ENCODE measurements at regions not wholly inside any gene's neighbourhood (a gene's known extent, or its start where the extent isn't known, plus 50 kb on each side); places are given as distances from the start of the nearest gene placed in this dataset.
"Not testable (repeated sequence)": the region's sequence is repeated elsewhere in the genome, so short reads cannot be mapped to it uniquely, and the experiment has no call there.

DNA sequence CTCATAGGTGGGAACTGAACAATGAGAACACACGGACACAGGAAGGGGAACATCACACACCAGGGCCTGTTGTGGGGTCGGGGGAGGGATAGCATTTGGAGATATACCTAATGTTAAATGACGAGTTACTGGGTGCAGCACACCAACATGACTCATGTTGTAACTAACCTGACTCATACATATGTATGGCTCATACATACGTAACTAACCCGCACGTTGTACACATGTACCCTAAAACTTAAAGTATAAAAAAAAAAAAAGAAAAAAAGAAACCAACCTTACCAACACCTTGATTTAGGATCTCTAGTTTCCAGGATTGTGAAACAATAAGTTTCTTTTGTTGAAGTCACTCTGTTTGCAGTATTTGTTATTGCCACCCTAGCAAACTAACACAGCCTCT, 76.3 kb upstream of the NPSR1 start:
- H3K36me3 ChIP-seq (replicated peaks in 1 of 2; ENCODE audit: control insufficient read depth in 1 of 2, insufficient read depth in 2 of 2, low read length in 2 of 2); H3K79me2 ChIP-seq (ENCODE audit: insufficient read depth, low read length); H3K4me2 ChIP-seq (replicated peaks; ENCODE audit: extremely low read depth, low read length, poor library complexity, severe bottlenecking); H2AFZ ChIP-seq (ENCODE audit: insufficient read depth, low read depth, low read length, poor library complexity, severe bottlenecking); H3K9ac ChIP-seq (ENCODE audit: insufficient read depth, low read length, poor library complexity, severe bottlenecking); H3K4me1 Mint-ChIP-seq; H3K27ac ChIP-seq (ENCODE audit: low read depth in 1 of 2, low read length in 2 of 2); H3K4me1 ChIP-seq (ENCODE audit: control insufficient read depth in 1 of 2, insufficient read depth in 2 of 2, low read length in 2 of 2); H3K4me3 Mint-ChIP-seq; H3K36me3 Mint-ChIP-seq; H4K20me1 ChIP-seq (ENCODE audit: insufficient read depth, low read length); H3K27me3 Mint-ChIP-seq (ENCODE audit: low read depth in 3 of 3); H3K27ac Mint-ChIP-seq; H3K9me3 ChIP-seq (replicated peaks in 1 of 2; ENCODE audit: control insufficient read depth in 1 of 2, insufficient read depth in 1 of 2, low read length in 2 of 2); H3K4me3 ChIP-seq (replicated peaks in 1 of 3; ENCODE audit: low read depth in 2 of 3, low read length in 3 of 3); DNase-seq; intact Hi-C loops (cut with micrococcal nuclease); H3K27me3 ChIP-seq (ENCODE audit: control insufficient read depth in 2 of 2, insufficient read depth in 2 of 2, low read length in 2 of 2): not testable (repeated sequence)
- peaks cover under 1 to 15% (median 9%) of the 10 kb centered on the region in 7 donors for H3K9me3 Mint-ChIP-seq
- no CpG with 5 or more reads among the region's 6 CpGs for WGBS (ENCODE audit: insufficient coverage)

DNA sequence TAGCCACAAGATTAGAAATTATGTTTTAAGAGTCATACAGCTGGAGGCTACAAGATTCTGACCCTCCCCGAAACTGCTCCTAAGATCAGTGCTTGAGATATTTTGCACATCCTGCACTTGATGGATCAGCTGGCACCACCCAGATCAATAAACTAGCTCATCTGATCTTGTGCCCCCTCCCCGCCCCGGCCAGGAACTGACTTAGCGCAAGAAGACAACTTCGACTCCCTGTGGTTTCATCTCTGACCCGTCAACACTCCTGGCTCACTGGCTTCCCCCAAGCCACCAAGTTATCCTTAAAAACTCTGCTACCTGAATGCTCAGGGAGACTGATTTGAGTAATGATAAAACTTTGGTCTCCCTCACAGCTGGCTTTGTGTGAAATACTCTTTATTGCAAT, 73.5 kb upstream of the NPSR1 start:
- 89% methylated on average over 4 of the region's 6 CpGs for WGBS (ENCODE audit: insufficient coverage)

More for the DNA sequence above, 73.5 kb upstream of the NPSR1 start:
- Mint-ChIP-seq H3K27me3 (ENCODE audit: low read depth in 3 of 3) (no peaks in the 10 kb centered on the region), H3K4me1 (no peaks in the 10 kb centered on the region), H3K36me3 (no peaks in the 10 kb centered on the region), H3K4me3 (no peak overlapping the region), H3K9me3 (peaks cover 0 to 7% (median 5%) of the 10 kb centered on the region in 7 donors), H3K27ac (no peak overlapping the region)
- Histone ChIP-seq H3K4me2 (replicated peaks; ENCODE audit: extremely low read depth, low read length, poor library complexity, severe bottlenecking) (no peak overlapping the region), H3K9me3 (replicated peaks in 1 of 2; ENCODE audit: control insufficient read depth in 1 of 2, insufficient read depth in 1 of 2, low read length in 2 of 2) (peaks cover 0 to 4% of the 10 kb centered on the region in 2 donors), H3K36me3 (replicated peaks in 1 of 2; ENCODE audit: control insufficient read depth in 1 of 2, insufficient read depth in 2 of 2, low read length in 2 of 2) (no peaks in the 10 kb centered on the region), H3K9ac (ENCODE audit: insufficient read depth, low read length, poor library complexity, severe bottlenecking) (no peak overlapping the region), H2AFZ (ENCODE audit: insufficient read depth, low read depth, low read length, poor library complexity, severe bottlenecking) (no peak overlapping the region), H3K27me3 (ENCODE audit: control insufficient read depth in 2 of 2, insufficient read depth in 2 of 2, low read length in 2 of 2) (no peaks in the 10 kb centered on the region), H3K4me3 (replicated peaks in 1 of 3; ENCODE audit: low read depth in 2 of 3, low read length in 3 of 3) (no peak overlapping the region), H3K27ac (ENCODE audit: low read depth in 1 of 2, low read length in 2 of 2) (no peak overlapping the region), H3K4me1 (ENCODE audit: control insufficient read depth in 1 of 2, insufficient read depth in 2 of 2, low read length in 2 of 2) (no peaks in the 10 kb centered on the region), H3K79me2 (ENCODE audit: insufficient read depth, low read length) (no peaks in the 10 kb centered on the region), H4K20me1 (ENCODE audit: insufficient read depth, low read length) (no peaks in the 10 kb centered on the region)
- intact Hi-C loops (cut with micrococcal nuclease): no loop called here
- no peak for DNase-seq
- TF ChIP-seq, protein P1, sequence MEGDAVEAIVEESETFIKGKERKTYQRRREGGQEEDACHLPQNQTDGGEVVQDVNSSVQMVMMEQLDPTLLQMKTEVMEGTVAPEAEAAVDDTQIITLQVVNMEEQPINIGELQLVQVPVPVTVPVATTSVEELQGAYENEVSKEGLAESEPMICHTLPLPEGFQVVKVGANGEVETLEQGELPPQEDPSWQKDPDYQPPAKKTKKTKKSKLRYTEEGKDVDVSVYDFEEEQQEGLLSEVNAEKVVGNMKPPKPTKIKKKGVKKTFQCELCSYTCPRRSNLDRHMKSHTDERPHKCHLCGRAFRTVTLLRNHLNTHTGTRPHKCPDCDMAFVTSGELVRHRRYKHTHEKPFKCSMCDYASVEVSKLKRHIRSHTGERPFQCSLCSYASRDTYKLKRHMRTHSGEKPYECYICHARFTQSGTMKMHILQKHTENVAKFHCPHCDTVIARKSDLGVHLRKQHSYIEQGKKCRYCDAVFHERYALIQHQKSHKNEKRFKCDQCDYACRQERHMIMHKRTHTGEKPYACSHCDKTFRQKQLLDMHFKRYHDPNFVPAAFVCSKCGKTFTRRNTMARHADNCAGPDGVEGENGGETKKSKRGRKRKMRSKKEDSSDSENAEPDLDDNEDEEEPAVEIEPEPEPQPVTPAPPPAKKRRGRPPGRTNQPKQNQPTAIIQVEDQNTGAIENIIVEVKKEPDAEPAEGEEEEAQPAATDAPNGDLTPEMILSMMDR (IDR thresholded peaks at IDR 0.05): no peak
